HG03442 (cell line): ENCODE measurements at regions not wholly inside any gene's neighbourhood (a gene's known extent, or its start where the extent isn't known, plus 50 kb on each side); places are given as distances from the start of the nearest gene placed in this dataset.
"Not testable (repeated sequence)": the region's sequence is repeated elsewhere in the genome, so short reads cannot be mapped to it uniquely, and the experiment has no call there.

Experiments used
- ATAC-seq: cut with Tn5 transposase; IDR thresholded peaks from one replicate; pipeline ENCODE4 v1.9.1; 2021; ENCODE audit warnings: mild to moderate bottlenecking, moderate library complexity; ENCODE audit not compliant: unreplicated experiment

DNA sequence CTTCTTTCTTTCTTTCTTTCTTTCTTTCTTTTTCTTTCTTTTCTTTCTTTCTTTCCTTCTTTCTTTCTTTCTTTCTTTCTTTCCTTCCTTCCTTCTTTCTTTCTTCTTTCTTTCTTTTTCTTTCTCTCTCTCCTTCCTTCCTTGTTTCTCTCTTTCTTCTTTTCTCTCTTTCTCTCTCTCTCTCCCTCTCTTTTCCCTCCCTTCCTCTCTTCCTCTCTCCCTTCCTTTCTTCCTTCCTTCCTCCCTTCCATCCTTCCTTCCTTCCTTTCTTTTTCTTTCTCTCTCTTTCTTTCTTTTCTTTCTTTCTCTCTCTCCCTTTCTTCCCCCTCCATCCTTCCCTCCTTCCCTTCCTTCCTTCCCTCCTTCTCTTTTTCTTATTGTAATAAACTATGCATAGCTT is 105.5 kb downstream of the ZBTB18 start:
- not testable (repeated sequence) for ATAC-seq

DNA sequence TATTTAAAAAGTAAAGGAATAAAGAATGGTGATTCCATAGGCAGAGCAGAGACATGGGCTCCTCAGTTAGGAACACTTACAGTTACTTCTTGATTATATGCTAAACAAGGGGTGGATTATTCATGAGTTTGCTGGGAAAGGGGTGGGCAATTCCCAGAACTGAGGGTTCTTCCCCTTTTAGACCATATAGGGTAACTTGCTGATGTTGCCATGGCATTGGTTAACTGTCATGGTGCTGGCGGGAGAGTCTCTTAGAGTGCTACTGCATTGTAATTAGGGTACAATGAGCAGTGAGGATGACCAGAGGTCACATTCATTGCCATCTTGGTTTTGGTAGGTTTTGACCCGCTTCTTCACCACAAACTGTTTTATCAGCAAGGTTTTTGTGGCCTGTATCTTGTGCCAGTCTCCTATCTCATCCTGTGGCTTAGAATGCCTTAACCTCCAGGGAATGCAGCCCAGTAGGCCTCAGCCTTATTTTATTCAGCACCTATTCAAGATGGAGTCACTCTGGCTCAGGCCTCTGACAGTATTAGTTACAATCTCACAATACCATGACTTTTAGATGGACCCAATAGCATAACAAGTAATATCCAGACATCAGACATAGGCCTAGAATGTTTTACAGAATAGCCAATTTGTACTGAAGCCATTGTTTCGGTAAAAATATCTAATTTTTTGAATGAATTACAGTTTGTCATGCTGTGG is 106.8 kb downstream of the ZBTB18 start:
- no peak for ATAC-seq

DNA sequence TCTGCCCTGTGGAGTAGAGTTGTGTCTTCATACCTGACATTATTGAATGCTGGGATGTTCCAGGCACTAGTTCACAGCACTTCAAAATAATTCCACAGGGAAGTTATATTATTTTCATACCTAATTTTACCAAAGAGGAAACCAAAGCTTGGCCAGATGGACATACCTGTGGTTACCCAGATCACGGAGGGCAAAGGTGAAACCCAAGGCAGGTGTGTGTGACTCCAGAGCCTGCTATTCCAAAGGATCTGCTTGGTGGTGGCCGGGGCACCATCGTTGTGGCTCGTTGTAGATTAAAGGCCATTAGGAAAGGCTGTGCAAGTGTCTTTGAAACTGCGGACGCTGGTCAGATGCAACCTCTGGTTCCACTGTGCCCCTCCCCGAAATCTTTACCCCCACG is 108.6 kb downstream of the ZBTB18 start:
- ATAC-seq = no peak

DNA sequence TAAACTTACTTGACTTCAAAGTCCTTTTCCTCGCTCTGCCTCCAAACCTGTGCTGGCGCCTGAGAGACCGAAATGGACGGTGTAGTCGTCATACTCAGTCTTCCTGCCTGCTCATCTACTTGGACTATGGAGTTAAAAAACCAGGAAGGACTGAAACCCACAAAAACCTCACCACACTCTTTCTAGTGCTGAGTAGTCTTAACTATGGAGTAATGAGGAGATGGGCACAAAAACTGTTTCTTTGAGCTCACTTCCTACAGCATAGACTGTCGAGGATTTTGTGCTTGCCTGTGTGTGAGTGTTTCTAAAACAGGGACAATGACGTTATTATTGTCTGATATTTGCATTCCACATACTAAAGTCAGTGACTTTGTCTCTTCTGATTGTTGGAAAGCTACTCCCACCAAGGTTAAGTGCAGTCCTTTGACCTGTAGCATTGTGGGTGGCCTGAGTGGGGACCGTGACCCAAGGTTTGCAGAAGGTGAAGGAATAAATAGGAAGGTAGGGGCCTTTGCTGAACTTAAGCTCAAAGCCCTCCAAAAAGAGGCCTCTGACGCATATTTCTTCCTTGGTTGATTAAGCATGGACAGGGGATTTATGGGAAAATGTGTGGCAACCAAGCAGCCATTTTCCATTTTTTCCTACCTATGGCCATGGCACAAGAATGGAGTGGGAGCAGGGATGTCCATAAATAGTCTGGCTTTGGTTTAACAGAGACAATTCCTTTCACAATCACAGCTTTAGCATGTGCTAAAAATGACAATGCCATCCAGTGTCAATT is 109.6 kb downstream of the ZBTB18 start:
- ATAC-seq = no peak

DNA sequence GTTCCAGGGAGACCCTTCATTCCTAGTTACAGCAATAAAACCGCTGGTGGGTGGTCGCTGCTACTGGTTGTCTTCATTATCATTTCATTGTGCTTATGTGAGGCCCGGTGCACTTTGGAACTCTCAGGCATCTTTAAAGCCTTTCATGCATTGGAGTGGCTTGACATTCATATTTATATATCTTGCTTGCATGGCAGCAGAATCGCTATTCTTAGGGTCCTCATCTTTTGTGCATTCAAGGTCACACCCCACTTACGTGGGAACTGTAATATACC is 110.1 kb downstream of the ZBTB18 start:
- no peak for ATAC-seq

DNA sequence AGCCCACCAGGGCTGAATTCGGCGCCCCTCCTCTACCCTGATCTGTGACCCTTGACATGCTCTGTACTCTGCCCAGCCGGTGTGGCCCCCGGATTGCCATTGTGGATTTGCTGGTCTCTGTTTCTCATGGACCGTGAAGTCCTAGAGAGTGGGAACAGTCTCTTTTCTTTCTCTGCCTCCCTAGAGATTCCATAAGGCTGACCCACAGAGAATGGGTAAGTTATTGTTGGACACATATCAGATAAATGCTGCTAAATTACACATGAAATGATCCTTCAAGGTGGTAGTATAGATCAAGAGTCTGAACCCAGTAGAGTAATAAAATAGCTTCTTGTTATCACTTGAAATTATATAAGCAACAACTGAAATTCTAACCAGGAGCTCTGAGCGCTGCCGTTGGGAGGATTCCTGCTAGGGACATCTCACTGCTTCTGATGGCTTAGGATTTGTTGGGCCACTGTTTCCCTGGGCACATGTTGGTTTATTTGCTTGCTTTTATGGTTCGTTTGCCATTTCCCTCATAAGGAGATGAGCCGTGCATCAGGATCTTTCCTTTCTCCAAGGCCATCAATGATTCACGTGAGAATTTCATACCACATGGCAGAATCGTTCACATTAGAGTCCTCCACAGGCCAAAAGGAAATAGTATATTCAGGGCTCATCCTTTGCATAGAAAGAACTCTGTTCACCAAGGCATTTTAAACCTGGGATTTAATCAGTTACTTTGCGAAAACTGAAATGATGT is 111.9 kb downstream of the ZBTB18 start:
- ATAC-seq = no peak

DNA sequence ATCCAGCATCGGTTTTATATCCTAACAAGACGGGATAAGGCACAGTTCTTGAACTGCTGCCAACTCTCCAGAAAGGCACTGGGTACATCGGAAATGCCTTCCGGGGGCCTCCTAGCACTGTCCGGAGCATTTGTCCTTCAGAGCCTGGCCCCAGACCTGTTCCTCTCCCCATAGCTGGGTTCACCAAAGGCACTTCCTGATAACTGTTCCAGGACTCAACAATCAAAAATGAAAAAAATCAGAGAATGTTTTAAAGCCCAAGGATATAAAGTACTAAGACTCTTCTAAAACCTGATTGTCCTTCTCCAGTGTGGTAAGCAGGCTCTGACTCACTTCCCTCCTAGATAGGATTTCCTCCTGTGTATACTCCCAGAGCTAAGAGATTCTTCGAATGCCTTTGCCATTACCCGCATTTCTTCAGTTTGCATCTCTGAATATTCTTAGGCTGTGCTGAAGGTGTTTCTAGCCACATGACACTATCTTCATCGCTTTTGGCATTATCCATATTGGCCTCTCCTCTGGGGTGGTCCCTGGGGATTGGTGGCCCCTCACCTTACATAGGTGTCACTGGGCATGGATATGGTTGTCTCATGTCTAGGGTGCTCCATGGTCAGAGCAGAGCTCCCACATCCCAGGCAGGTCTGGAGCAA is 112.9 kb downstream of the ZBTB18 start:
- ATAC-seq = no peak

DNA sequence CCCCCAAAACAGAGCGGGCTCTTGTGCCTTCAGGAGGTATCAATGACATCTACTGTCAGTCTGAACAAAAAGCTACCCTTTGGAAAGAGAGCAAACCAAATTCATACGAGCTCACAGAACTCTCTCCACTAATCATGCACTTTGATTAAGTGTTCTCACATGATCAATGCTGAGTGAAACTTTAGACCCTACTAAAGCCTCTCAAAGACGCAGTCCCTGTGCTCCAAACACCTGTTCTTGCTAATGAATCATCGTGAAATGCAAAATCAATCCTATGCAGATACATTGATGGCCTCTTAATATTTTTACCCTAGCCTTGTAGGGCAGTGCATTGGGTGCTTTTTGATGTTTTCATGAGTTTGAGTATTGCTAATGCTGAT is 113.4 kb downstream of the ZBTB18 start:
- ATAC-seq = no peak

DNA sequence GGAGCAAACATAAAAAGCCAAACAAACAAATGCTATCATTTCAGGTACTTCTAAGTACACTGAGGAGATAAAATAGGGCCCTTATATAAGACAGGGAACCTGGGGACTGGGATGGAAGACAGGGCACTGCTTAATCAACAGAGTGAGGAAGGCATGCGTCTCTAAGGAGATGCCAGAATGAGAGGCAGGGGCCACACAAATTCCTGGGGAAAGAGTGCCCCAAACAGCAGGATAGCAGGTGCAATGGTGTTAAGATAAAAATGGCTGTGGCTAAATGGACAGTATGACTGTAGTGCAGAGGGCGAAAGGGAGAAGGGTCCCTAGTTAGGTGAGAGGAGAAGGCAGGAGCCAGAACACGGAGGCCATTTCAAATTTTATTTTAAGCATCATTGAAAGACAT is 113.9 kb downstream of the ZBTB18 start:
- ATAC-seq = no peak

DNA sequence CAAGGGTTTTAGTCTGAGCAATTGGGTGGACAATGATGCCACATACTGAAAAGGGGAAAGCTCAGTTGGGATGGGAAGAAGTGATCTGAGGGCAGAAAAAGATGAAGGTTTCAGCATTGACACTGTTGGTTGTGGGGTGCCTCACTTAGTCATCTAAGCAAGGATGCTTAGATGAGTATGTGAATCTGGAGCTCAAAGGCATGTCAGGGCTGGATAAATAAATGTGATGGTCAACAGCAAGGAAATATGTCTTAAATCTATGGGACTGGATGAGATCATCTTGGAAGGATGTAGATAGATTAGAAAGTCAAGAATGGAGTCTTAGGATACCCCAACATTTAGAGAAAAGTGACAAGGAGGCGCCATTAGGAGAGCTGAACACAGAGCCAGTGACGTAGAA is 114.6 kb downstream of the ZBTB18 start:
- ATAC-seq = no peak

DNA sequence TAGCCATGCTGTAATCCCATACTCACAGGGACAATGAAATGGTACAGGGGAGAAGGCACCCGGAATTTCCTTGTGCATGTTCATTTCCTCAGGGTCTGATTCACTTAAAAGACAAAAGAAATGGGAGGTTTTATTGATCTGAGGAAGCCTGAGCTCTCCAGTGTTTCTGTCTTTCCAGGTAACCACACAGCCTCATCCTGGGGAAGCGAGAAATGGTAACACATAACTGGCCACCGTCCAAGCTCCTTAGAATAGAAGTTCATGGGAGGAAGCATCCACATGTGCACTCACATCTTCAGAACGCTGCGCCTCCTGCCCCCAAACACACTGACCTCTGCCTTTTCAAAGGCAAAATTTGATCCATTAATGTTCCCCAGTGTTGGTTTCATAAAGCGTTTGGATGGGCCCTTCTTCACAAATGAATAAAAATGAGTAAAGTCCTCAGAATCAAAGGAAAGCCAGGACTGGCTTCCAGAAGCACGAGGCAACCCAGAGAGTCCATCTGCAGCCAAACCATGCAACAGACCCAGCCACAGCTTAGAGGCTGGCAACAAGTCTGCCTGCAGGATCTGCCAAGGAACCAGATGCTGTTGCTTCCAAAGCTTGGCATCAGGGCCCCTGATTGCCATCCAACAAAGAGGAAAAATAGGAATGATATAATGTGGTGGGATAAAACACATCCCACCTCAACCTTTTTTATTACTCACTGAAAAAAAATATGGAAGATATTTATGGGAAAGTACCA is 120.3 kb downstream of the ZBTB18 start:
- no peak for ATAC-seq

DNA sequence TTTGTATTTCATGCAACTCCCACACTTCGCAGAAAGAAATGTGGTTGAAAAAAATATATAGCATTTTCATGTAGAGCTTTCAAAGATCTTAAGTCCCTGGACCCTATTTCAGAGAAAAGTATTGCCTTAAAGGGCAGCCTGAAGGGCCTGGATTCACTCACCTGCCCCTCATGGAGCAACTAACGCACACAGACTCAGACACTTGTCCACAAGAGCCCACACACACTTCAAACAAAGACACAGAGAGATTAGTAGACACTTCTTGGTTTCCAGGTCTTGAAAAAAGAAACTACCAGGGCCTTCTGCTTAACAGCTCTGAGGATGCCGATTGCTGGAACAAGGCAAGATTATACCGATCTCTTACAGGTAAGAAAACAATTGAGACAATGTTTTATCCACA is 122.2 kb downstream of the ZBTB18 start:
- no peak for ATAC-seq

DNA sequence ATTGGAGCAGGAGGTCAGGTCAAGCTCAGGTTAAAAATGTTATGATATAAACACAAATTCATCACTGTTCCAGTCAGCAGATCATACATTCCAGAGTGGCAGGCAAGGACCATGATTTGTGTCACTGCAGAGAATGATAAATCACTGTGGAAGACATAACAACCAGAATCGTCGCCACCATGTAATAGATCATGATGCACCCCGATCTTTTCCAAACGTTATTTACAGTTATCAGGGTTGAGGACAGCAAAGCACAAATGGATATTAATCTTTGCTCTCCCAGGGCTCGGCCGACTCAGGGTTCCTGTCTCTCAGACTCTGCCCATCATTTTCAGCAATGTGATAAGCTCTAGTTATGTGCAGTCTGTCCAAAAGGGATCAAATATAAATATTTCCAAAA is 122.7 kb downstream of the ZBTB18 start:
- ATAC-seq = no peak

DNA sequence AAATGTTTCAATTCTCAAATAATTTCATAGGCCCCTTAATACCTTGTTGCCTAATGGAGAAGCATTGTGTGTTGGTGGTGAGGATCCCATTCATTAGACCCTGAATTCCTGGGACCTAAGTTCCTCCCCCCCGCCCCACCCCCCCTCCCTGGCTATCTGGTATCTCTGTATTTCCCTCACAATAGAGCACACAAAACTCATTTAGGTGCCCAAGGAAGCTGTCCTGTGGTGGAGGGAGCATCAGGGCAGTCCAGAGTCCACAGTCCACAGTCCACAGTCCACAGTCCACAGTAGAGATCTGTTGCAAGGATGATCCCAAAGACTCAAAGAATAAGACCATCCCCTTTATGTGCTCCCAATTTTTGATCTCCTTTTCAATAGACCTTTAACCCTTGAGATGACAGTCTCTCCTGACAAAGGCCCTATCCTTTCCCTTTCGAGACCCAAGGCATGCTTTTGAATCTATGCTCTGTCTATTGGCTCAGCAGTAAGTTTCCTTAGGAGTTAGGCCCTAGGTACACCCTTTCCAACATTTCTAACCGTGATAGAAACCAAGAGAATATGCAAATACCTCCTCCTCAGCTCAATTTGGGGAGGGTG is 123.9 kb downstream of the ZBTB18 start:
- ATAC-seq = no peak

DNA sequence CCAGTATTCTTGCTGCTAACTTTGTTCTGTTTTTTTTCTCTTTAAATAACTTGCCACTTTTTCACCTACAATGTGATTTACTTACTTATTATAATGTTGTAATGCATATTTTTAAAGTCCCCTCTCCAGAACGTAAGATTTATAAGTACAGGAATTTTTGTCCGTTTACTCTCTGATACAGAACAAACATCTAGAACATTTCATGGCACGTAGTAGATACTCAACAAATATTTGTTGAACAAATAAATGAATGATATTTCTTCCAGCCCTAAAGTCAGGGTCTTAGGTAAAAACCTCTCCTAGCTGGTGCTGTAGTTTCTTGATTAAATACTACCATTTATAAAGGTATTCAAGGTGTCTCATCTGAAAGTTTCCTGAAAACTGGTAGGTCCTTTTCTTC is 125.1 kb downstream of the ZBTB18 start:
- no peak for ATAC-seq

DNA sequence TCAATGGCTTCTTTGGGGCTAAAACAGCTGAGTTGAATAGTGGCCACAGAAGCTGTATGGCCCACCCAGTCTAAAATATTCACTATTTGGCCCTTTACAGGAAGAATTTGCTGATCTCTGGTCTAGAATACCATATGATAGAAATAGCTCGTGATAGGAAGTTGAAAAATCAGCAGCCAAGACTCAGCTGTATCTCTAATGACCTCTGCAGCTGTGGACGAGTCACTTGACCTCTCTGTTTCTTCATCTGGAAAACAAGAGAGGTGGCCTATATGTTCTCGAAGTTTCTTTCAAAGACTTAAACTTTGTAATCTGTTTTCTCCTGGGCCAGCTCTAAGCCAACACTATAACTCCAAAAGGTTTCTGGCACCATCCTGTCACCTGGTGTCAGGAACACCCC is 129.2 kb downstream of the ZBTB18 start:
- ATAC-seq = no peak

DNA sequence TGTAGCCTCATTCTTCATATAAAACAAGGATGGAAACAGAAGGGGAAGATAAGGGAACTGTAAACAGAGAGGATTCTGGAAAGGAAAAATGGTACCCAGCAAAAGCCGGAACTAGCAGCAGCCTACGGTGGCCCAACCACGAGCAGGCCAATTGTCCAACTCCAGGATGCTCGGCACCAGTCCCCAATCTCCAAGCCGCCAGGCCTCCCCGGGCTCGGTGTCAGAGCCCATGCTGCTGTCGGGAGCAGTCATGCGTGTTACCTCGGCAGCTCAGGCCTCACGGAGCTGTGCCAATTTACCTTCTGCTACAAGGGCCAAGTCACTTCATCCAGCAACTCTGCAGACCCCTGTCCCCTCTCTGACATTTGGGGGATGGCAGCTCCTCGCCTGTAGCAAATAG is 130.8 kb downstream of the ZBTB18 start:
- ATAC-seq = no peak

DNA sequence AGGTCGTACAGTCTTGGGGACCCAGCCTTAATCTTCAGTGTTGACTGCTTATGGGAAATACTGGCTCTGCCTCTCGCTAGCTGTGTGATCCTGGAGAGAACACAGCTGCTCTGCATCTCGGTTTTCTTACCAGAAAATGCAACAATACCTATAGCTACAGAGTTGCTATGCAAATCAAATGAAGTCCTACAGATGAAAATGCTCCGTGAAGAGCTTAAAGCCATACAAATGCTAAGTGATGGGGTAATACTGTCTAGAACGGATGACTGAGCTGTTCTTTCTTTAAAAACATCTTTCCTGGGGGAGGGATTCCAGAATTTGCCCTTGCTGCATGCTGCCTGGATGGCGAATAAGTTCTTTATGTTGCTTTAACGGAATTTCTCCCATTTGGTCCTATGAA is 132.0 kb downstream of the ZBTB18 start:
- ATAC-seq = no peak

DNA sequence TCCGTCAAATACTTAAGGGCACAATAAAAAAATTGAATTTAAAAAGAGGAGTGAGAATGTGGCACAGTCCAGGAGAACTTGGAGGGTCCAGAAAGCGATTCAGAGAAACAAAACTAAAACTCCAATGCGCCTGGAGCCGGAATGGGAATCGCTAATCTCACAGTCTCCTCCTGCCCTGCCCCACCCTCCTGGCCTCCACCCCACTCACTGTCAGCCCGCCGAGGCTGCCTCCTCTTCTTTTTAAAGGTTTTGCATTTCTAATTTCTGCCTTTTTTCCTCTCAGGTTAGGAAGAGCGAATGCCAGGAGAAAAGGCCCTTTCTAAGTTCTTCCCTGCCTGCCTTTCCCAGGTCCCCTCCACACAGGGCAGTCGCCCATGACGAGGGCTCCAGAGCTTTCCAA is 135.3 kb downstream of the ZBTB18 start:
- no peak for ATAC-seq

DNA sequence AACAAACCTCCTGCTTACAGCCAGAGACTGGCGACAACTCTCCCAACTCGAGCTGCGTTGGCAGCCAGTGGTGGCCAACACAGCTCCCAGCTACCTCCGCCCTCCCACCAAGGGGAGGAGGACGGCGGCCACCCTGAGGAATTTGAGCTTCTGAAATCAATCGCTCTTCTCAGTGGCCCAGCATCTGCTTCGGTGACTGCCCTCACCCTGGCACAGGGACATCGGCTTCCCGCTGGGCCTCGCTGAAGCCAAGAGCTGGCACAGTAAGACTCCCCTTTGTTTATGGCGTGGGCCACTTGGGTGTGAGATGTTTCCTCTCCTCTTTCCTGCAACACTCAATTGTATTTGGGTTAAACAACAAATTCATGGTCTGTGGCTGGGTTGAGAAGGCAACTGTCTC is 136.2 kb downstream of the ZBTB18 start:
- no peak for ATAC-seq

DNA sequence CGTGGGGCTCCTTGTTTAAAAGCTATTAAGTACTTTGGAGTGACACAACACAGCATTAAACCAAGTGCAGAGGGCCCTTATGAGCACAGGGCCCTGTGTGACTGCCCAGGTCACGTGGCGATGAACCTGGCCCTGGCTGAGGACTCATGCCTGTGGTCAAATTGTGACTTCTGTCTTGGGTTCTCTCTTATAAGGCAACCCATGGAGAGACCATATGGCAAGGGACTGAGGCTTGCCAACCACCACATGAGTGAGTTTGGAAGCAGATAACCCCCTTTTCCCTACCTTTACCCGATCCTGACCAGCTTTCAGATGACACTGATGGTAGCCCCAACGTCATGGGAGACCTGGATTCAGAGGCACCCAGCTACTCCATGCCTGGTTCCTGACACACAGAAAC is 140.5 kb downstream of the ZBTB18 start:
- no peak for ATAC-seq
